ENCODE measurements at regions not wholly inside any gene's neighbourhood (a gene's known extent, or its start where the extent isn't known, plus 50 kb on each side); places are given as distances from the start of the nearest gene placed in this dataset.

GRCh38 chr6:101259505-101259904 lies 134.0 kb upstream of the GRIK2 start (continued):
- TF ChIP-seq, protein P1, sequence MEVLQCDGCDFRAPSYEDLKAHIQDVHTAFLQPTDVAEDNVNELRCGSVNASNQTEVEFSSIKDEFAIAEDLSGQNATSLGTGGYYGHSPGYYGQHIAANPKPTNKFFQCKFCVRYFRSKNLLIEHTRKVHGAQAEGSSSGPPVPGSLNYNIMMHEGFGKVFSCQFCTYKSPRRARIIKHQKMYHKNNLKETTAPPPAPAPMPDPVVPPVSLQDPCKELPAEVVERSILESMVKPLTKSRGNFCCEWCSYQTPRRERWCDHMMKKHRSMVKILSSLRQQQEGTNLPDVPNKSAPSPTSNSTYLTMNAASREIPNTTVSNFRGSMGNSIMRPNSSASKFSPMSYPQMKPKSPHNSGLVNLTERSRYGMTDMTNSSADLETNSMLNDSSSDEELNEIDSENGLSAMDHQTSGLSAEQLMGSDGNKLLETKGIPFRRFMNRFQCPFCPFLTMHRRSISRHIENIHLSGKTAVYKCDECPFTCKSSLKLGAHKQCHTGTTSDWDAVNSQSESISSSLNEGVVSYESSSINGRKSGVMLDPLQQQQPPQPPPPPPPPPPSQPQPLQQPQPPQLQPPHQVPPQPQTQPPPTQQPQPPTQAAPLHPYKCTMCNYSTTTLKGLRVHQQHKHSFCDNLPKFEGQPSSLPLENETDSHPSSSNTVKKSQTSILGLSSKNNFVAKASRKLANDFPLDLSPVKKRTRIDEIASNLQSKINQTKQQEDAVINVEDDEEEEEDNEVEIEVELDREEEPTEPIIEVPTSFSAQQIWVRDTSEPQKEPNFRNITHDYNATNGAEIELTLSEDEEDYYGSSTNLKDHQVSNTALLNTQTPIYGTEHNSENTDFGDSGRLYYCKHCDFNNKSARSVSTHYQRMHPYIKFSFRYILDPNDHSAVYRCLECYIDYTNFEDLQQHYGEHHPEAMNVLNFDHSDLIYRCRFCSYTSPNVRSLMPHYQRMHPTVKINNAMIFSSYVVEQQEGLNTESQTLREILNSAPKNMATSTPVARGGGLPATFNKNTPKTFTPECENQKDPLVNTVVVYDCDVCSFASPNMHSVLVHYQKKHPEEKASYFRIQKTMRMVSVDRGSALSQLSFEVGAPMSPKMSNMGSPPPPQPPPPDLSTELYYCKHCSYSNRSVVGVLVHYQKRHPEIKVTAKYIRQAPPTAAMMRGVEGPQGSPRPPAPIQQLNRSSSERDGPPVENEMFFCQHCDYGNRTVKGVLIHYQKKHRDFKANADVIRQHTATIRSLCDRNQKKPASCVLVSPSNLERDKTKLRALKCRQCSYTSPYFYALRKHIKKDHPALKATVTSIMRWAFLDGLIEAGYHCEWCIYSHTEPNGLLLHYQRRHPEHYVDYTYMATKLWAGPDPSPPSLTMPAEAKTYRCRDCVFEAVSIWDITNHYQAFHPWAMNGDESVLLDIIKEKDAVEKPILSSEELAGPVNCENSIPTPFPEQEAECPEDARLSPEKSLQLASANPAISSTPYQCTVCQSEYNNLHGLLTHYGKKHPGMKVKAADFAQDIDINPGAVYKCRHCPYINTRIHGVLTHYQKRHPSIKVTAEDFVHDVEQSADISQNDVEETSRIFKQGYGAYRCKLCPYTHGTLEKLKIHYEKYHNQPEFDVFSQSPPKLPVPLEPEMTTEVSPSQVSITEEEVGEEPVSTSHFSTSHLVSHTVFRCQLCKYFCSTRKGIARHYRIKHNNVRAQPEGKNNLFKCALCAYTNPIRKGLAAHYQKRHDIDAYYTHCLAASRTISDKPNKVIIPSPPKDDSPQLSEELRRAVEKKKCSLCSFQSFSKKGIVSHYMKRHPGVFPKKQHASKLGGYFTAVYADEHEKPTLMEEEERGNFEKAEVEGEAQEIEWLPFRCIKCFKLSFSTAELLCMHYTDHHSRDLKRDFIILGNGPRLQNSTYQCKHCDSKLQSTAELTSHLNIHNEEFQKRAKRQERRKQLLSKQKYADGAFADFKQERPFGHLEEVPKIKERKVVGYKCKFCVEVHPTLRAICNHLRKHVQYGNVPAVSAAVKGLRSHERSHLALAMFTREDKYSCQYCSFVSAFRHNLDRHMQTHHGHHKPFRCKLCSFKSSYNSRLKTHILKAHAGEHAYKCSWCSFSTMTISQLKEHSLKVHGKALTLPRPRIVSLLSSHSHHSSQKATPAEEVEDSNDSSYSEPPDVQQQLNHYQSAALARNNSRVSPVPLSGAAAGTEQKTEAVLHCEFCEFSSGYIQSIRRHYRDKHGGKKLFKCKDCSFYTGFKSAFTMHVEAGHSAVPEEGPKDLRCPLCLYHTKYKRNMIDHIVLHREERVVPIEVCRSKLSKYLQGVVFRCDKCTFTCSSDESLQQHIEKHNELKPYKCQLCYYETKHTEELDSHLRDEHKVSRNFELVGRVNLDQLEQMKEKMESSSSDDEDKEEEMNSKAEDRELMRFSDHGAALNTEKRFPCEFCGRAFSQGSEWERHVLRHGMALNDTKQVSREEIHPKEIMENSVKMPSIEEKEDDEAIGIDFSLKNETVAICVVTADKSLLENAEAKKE (CRISPR knock-in tag; IDR thresholded peaks at IDR 0.05) = no peak
- no peak for TF ChIP-seq EZH2phosphoT487 (IDR thresholded peaks at IDR 0.05; ENCODE audit: unreplicated experiment)

GRCh38 chr6:101263596-101263995 lies 129.9 kb upstream of the GRIK2 start:
- 0 out of 2 replicates have a peak, but pooled peaks cover 5% of the 10 kb centered on the region for H3K9me2 ChIP-seq (ENCODE audit: insufficient read depth)
- Mint-ChIP-seq H3K4me3 (no peak overlapping the region), H3K4me1 (no peaks in the 10 kb centered on the region), H3K27ac (no peak overlapping the region), H3K36me3 (ENCODE audit: low read depth) (no peaks in the 10 kb centered on the region), H3K9me3 (peaks cover 2% of the 10 kb centered on the region), H3K27me3 (ENCODE audit: insufficient read depth, low read depth, poor library complexity) (no peaks in the 10 kb centered on the region)
- no peak overlapping the region for H3K27ac ChIP-seq (ENCODE audit: low read depth)
- no peak overlapping the region for H3K4me2 ChIP-seq
- no peaks in the 10 kb centered on the region for H3F3A ChIP-seq (replicated peaks; ENCODE audit: low read depth)
- no peaks in the 10 kb centered on the region for H4K20me1 ChIP-seq (replicated peaks; ENCODE audit: insufficient read depth)
- DNase-seq (ENCODE audit: low spot score) (no peak), ATAC-seq (no peak)
- H3K79me2 ChIP-seq (replicated peaks; ENCODE audit: insufficient read depth) = no peaks in the 10 kb centered on the region
- no peaks in the 10 kb centered on the region for H3K4me1 ChIP-seq (ENCODE audit: insufficient read depth)
- TF ChIP-seq POLR2AphosphoS5 (IDR thresholded peaks at IDR 0.05; ENCODE audit: low read depth) (no peak), EZH2phosphoT487 (IDR thresholded peaks at IDR 0.05; ENCODE audit: unreplicated experiment) (no peak), EZH2 (IDR thresholded peaks at IDR 0.05; ENCODE audit: low read depth, unreplicated experiment) (no peak), REST (IDR thresholded peaks at IDR 0.05; ENCODE audit: unreplicated experiment) (no peak), JUNB (IDR thresholded peaks at IDR 0.05; ENCODE audit: unreplicated experiment) (no peak)
- TF ChIP-seq, protein P1 (CRISPR knock-in tag; IDR thresholded peaks at IDR 0.05) = no peak
- no peaks in the 10 kb centered on the region for H3K36me3 ChIP-seq (ENCODE audit: insufficient read depth)
- H3K4me3 ChIP-seq = no peak overlapping the region
- no peak overlapping the region for H2AFZ ChIP-seq
- no peaks in the 10 kb centered on the region for H3K27me3 ChIP-seq (ENCODE audit: insufficient read depth)
